NCI-H2196 (cell line): ENCODE measurements at regions not wholly inside any gene's neighbourhood (a gene's known extent, or its start where the extent isn't known, plus 50 kb on each side); places are given as distances from the start of the nearest gene placed in this dataset.

Experiments
- DNase-seq: peaks from one replicate; lab custom pipeline; 2025; ENCODE audit not compliant: unreplicated experiment; lab: John Stamatoyannopoulos, UW

GRCh38 chr22:48642550-48642949 lies 1185.1 kb downstream of the BRD1 start:
- DNase-seq, result no peak

DNA sequence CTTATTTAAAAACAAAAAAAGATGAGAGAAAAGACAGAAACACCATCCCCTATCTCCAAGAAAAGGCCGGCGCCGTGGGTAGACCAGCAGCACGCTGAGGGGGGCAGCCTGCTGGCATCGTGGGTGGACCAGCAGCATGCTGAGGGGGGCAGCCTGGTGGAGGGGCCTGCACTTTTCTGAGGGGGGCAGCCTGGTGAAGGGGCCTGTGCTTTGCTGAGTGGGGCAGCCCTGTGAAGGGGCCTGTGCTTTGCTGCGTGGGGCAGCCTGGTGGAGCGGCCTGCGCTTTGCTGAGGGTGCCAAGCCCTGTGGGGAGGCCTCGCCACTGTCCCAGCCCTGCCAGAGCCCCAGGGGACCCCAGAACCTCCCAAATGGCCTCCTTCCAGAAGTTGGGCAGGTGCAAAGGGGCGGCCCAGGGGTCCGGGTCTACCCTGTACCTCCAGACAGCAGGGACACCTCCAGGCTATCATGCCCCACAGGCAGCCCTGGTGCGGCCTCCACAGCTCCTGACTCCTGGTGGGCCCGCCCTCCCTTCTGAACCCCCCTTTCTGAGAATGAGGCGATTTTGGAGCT lies 1185.7 kb downstream of the BRD1 start:
- no peak for DNase-seq

- no peak for DNase-seq
These were observed 1186.5 kb downstream of the BRD1 start for GRCh38 chr22:48640890-48641841.

DNA sequence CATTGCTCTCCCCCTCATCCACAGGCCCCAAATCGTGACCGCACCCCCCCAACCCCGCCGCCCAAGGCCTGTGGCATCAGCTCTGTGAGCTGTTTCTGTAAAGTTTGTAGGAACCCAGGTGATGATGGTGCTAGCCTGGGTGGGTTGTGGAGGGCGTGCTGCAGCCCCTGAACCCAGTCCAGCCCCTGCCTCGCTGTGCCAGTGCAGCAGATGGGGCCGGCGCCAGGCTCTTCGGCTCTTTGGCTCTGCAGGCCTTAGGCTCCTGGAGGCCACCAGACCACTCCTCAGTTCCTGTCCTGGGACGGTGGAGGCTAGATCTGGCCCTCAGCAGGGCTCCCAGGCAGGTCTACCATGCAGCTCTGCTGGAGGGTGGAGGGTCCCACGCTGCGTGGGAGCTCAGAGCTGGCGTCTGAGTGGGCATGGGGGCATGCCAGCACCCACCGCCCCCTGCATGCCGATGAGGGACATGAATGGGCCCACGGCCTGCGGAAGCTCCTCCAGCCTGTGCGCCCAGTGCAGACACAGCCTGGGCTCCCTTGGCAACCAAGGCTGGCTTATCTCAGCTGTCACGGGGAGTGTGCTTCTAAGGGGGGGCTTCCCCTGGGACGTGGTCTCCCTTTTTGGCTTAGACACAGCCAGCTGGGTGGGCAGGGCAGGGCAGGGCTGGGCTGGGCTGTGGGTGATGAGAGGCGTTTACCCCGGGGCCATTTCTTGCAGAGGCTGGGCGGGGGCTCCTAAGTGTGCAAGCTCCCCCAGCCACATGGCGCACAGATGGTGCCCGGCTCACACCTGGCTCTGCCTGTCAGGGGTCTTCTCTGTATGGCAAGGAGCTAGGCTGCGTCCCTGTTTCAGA lies 1187.6 kb downstream of the BRD1 start:
- DNase-seq, result no peak

GRCh38 chr22:48639021-48639795 lies 1188.5 kb downstream of the BRD1 start:
- no peak for DNase-seq

GRCh38 chr22:48637231-48637630 lies 1190.4 kb downstream of the BRD1 start:
- no peak for DNase-seq

- DNase-seq, result no peak
These were observed 1190.9 kb downstream of the BRD1 start for GRCh38 chr22:48636746-48637145.

DNA sequence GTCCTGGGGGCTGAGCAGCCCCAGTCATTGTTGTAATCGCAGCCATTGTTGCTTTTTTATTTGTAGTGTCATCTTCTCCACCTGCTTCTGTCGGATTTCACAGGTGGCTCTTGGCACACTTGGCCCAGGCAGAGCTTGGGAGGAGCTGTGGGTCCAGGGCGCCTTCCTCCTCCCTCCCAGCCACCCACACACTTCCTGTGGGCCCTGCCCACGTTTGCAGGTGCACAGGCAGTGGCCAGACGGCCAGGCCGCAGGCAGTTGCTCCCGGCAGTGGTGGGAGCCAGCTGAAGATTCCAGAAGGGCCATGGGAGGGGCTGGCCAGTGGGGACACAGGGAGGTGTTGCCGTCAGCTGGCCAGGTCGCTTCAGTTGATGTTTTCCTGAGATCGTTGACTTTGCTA lies 1191.9 kb downstream of the BRD1 start:
- DNase-seq, result peak; percentile 13

DNA sequence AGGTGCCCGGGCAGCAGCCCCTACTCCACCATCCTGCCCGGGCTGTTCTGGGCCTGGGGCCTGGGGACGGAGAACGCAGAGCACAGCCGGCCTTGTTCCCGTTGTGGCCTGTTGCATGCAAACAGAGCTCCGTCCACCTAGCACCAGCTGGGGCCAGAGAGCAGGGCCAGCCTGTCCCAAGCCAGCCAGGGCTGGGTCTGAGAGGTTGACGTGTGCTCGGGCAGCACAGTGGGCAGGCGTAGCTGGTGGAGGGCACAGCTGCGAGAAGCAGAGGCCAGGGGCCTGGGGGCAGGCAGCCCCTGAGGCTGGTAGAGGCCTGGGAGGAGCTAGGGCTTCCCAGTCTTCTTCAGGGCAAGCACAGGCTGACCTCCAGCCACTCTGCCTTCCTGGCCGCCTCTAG lies 1192.6 kb downstream of the BRD1 start:
- DNase-seq, result no peak

- DNase-seq, result no peak
These were observed 1193.5 kb downstream of the BRD1 start for GRCh38 chr22:48633996-48634836.

- no peak for DNase-seq
These were observed 1194.9 kb downstream of the BRD1 start for GRCh38 chr22:48632646-48633246.

DNA sequence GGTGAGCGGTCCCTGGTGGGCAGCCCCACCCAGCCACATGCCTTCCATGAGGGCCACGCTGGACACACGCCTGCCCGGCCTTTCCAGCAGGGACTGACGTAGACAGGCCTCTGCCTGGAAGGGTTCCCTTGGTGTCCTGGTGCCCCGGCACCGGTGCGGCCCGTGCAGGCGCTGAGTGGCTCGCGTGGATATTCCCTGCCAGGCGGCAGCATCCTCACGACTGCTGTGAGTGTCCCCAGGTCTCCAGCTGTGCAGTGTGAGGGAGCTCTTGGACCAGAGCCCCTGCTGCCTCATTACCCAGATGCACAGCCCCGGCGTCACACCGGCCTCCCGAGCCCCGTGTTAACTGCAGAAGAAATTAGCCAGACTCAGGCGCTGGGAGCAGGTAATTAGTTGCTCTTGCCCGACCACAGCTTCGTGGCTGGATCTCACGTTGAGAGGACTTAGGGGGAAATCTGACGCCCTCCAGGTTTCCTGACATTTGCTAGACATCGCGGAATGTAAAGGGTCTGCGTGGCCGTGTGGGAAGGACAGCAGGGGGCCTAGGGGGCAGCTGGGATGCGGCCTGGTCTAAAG lies 1196.3 kb downstream of the BRD1 start:
- DNase-seq, result no peak

DNA sequence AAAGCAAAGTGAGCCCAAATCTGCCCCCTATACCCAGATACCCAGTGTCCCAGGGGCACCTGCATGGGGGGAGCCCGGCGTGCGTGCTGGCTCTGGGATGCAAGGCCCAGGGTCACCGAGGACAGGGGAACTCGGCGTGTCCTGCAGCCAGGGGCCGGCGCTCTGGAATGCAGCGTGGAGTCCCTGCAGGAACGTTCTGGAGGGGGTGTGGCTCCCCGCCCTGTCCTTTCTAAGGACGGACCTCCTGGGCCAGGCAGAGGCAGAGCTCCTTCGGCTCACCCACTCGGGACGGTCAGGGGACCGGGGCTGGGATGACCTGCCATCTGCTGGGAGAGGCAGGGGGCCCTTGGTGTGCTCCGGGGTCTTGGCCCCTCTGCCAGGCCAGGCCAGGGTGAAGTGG lies 1196.8 kb downstream of the BRD1 start:
- DNase-seq, result no peak

GRCh38 chr22:48630433-48630754 lies 1197.3 kb downstream of the BRD1 start:
- no peak for DNase-seq

DNA sequence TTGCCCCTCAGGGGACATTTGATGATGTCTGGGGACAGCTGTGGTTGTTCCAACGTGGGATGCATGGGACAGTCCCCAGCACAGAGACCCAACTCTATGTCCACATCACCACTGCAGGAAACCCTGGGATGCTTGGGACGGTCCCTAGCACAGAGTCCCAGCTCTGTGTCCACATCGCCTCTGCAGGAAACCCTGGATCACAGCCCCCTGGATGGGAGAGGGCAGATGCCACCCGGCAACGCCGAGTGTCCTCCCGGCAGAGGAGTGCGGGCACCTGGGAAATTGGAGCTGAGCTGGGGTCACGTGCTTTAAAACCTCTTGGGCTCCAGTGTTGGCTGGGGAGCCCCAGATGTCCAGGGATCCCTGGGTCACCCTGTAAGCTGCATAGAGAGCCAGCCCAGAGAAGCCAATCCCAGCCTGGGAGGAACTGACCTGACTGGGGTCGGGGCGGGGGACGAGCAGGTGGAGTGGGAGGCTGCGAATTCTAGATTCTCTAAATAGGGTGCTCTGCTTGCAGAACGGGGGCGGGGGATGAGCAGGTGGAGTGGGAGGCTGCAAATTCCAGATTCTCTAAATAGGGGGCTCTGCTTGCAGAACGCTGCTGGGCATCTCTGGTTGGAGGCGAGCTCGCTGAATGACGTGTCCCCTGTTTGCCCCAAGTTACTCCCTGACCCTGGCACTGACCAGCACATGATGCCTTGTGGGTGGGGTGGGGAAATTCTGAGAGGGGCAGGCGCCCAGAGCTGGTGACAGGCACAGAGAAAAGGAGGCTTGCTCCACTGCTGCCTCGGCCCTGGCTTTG lies 1197.8 kb downstream of the BRD1 start:
- no peak for DNase-seq

DNA sequence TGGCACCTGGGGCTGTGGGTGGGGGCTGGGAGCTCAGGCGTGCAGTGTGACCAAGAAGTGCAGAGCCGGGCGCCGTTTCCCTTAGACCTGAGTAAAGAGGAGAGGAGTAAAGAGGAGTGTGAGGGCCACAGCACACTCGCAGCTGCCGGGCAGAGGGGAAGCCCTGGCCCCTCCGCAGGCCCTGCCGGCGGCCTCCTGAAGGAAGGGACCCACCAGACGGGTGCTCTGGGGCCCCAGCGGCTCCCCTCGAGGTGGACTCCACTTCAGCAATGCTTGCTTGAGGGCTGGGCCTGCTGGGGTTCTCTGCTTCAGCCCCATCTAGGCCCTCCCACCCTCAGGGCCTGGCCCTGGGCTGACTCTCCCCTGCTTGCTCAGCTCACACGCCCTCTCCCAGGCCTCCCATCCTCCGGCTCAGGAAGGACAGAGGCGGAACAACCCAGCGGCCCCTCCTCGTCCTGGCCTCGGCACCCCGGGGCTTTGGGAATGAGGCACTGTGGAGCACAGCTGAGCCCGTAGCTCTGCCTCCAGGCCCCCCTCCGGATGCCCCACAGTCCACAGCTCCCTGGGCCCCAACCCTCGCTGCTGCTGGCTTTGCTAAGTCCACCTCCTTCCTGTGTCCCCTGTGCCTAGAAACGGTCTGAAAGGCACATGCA lies 1198.7 kb downstream of the BRD1 start:
- DNase-seq, result no peak

GRCh38 chr22:48627966-48628365 lies 1199.7 kb downstream of the BRD1 start:
- no peak for DNase-seq

DNA sequence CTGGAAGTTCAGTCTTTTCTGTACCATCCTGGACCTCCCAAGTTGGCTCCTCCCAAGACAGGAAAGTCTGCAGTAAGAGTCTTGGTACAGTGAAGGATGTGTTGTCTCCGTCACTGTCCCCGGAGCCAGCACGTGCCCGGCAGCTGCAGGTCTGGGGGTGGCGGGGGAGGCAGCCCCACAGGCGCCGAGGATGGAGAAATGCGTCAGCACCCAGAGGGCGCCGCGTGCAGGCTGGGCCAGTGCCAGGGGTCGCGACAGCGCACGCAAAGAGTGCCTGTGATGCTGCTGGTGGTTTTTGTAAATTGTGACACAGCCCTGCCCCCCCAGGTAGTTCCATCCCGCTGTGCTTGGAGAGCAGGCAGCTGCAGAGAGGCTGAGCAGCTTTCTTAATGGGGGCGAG lies 1200.5 kb downstream of the BRD1 start:
- DNase-seq, result no peak
